ENCODE measurements at regions not wholly inside any gene's neighbourhood (a gene's known extent, or its start where the extent isn't known, plus 50 kb on each side); places are given as distances from the start of the nearest gene placed in this dataset.

GRCh38 chr7:22061775-22062174 is 116.1 kb upstream of the CDCA7L start (continued):
- TF ChIP-seq ZNF462 (CRISPR knock-in tag; IDR thresholded peaks at IDR 0.05), result no peak
- TF ChIP-seq ETS1 (IDR thresholded peaks at IDR 0.05), result no peak

- no peak for DNase-seq (ENCODE audit: low spot score)
- TF ChIP-seq ZNF114 (CRISPR knock-in tag; IDR thresholded peaks at IDR 0.05) (no peak), JUNB (IDR thresholded peaks at IDR 0.05; ENCODE audit: unreplicated experiment) (no peak), CTCF (conservative IDR thresholded peaks at IDR 0.05; ENCODE audit: low read depth in 2 of 2) (no peak), ZNF331 (CRISPR knock-in tag; IDR thresholded peaks at IDR 0.05; ENCODE audit: low read depth) (no peak), STAT1 (IDR thresholded peaks at IDR 0.05; ENCODE audit: unreplicated experiment) (no peak), ZNF462 (CRISPR knock-in tag; IDR thresholded peaks at IDR 0.05) (no peak)
These were observed 115.2 kb upstream of the CDCA7L start for GRCh38 chr7:22060863-22061262.

More at GRCh38 chr7:22060863-22061262, 115.2 kb upstream of the CDCA7L start:
- H4K20me1 ChIP-seq (replicated peaks; ENCODE audit: insufficient read depth), result no peaks in the 10 kb centered on the region
- H3K27me3 Mint-ChIP-seq (ENCODE audit: insufficient read depth, low read depth, poor library complexity), result no peaks in the 10 kb centered on the region
- H2AFZ ChIP-seq, result no peak overlapping the region
- H3K36me3 ChIP-seq (ENCODE audit: insufficient read depth), result no peaks in the 10 kb centered on the region
- H3K36me3 Mint-ChIP-seq (ENCODE audit: low read depth), result no peaks in the 10 kb centered on the region
- no peaks in the 10 kb centered on the region for H3K9me3 Mint-ChIP-seq
- H3K79me2 ChIP-seq (replicated peaks; ENCODE audit: insufficient read depth), result no peaks in the 10 kb centered on the region
- H3K4me3 ChIP-seq, result no peak overlapping the region
- no peak for ATAC-seq
- no peaks in the 10 kb centered on the region for H3F3A ChIP-seq (replicated peaks; ENCODE audit: low read depth)
- peaks cover 12% of the 10 kb centered on the region for H3K9me2 ChIP-seq (ENCODE audit: insufficient read depth)
- no peak overlapping the region for H3K4me2 ChIP-seq
- H3K4me1 ChIP-seq (ENCODE audit: insufficient read depth), result peaks cover 8% of the 10 kb centered on the region; the same call in 1 of the 2 replicates
- peaks cover 9% of the 10 kb centered on the region for H3K4me1 Mint-ChIP-seq
- H3K4me3 Mint-ChIP-seq, result no peak overlapping the region
- H3K27me3 ChIP-seq (ENCODE audit: insufficient read depth), result no peaks in the 10 kb centered on the region
- no peak overlapping the region for H3K27ac Mint-ChIP-seq
- H3K27ac ChIP-seq (ENCODE audit: low read depth), result no peak overlapping the region

Data from GM23338 (cell line).